Hepatocyte (in vitro differentiated cells): ENCODE measurements at regions not wholly inside any gene's neighbourhood (a gene's known extent, or its start where the extent isn't known, plus 50 kb on each side); places are given as distances from the start of the nearest gene placed in this dataset.

ENCODE experiments used
- DNase-seq: peaks from one replicate; pipeline ENCODE4 v3.0.0-alpha.2; 2016; ENCODE audit warnings: low spot score
- H2AFZ ChIP-seq: fragments of 200-600 bp; sonication (generic); 2 replicates; pipeline ENCODE4 v1.6.0; 2016; ENCODE audit warnings: antibody characterized with exemption, mild to moderate bottlenecking
- H3K27ac ChIP-seq: fragments of 200-600 bp; sonication (generic); 2 replicates; pipeline ENCODE4 v1.5.1; 2016; ENCODE audit warnings: mild to moderate bottlenecking
- H3K27me3 ChIP-seq: fragments of 200-600 bp; sonication (generic); 2 replicates; pipeline ENCODE4 v1.6.1; 2016
- H3K36me3 ChIP-seq: fragments of 200-600 bp; sonication (generic); replicated peaks from 2 replicates; pipeline ENCODE4 v1.5.1; 2016; ENCODE audit warnings: low read depth; ENCODE audit not compliant: insufficient read depth
- H3K4me1 ChIP-seq: fragments of 200-600 bp; sonication (generic); 2 replicates; pipeline ENCODE4 v1.5.1; 2016; ENCODE audit warnings: mild to moderate bottlenecking, moderate library complexity; ENCODE audit not compliant: insufficient read depth
- H3K4me2 ChIP-seq: fragments of 200-600 bp; sonication (generic); 2 replicates; pipeline ENCODE4 v1.6.0; 2016
- H3K4me3 ChIP-seq: fragments of 200-600 bp; sonication (generic); 2 replicates; pipeline ENCODE4 v1.5.1; 2016; ENCODE audit warnings: mild to moderate bottlenecking
- H3K79me2 ChIP-seq: fragments of 200-600 bp; sonication (generic); 2 replicates; pipeline ENCODE4 v1.6.0; 2017; ENCODE audit warnings: mild to moderate bottlenecking
- H3K9me2 ChIP-seq: fragments of 200-600 bp; sonication (generic); replicated peaks from 2 replicates; pipeline ENCODE4 v1.6.0; 2017; ENCODE audit warnings: mild to moderate bottlenecking; ENCODE audit not compliant: insufficient read depth
- H3K9me3 ChIP-seq: fragments of 200-600 bp; sonication (generic); 2 replicates; pipeline ENCODE4 v1.5.1; 2016; ENCODE audit warnings: low read depth, mild to moderate bottlenecking
- H4K20me1 ChIP-seq: fragments of 200-600 bp; sonication (generic); 2 replicates; pipeline ENCODE4 v1.6.0; 2016; ENCODE audit warnings: mild to moderate bottlenecking; ENCODE audit not compliant: insufficient read depth, poor library complexity, severe bottlenecking
- EZH2 ChIP-seq: fragments of 200-600 bp; sonication (generic); IDR thresholded peaks from 2 replicates; pipeline ENCODE4 v1.6.1; 2016; ENCODE audit warnings: antibody characterized with exemption, mild to moderate bottlenecking, borderline replicate concordance
- EZH2phosphoT487 ChIP-seq: fragments of 200-600 bp; sonication (generic); IDR thresholded peaks from one replicate; pipeline ENCODE4 v1.6.1; 2018; ENCODE audit warnings: antibody characterized with exemption, mild to moderate bottlenecking, low read depth, moderate library complexity; ENCODE audit not compliant: unreplicated experiment, severe bottlenecking
- WGBS: methylation state at CpG from one replicate; pipeline ENCODE4 v1.1.6; 2016; ENCODE audit warnings: low lambda C conversion rate; ENCODE audit errors: missing lambda C conversion rate; 5-methylcytosine and 5-hydroxymethylcytosine counted together
- TF ChIP-seq, protein P1 (sequence below): fragments of 200-600 bp; sonication (generic); IDR thresholded peaks from 2 replicates; pipeline ENCODE4 v1.5.1; 2016; ENCODE audit warnings: antibody characterized with exemption, mild to moderate bottlenecking; ENCODE audit not compliant: poor library complexity

DNA sequence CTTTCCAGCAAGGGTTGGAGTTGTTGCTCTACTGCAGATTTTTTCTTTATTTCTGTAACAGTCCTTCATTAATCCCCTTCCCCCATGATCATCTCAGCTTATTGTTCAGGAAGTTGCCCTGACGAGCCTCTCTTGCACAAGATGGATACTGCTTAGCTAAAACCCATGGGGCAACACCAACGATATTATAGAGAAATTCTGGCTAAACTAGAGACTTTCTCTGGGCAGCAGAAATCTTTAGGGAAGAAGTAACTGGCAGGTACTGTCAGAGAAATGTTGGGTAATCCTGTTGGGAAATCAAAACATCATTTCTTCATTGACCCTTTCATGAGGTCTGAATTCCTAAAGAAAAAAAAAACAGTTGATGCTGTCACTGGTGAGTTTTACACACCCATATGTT lies 921.3 kb downstream of the NLGN4X start:
- Histone ChIP-seq H3K79me2 (no peaks in the 10 kb centered on the region), H2AFZ (no peak overlapping the region), H3K27ac (no peak overlapping the region), H3K9me3 (no peaks in the 10 kb centered on the region), H3K36me3 (no peaks in the 10 kb centered on the region), H3K9me2 (no peaks in the 10 kb centered on the region), H3K4me2 (no peak overlapping the region), H3K4me1 (no peaks in the 10 kb centered on the region), H4K20me1 (no peaks in the 10 kb centered on the region), H3K27me3 (no peaks in the 10 kb centered on the region), H3K4me3 (no peak overlapping the region)
- TF ChIP-seq EZH2phosphoT487, result no peak
- no peak for TF ChIP-seq EZH2
- TF ChIP-seq, protein P1, sequence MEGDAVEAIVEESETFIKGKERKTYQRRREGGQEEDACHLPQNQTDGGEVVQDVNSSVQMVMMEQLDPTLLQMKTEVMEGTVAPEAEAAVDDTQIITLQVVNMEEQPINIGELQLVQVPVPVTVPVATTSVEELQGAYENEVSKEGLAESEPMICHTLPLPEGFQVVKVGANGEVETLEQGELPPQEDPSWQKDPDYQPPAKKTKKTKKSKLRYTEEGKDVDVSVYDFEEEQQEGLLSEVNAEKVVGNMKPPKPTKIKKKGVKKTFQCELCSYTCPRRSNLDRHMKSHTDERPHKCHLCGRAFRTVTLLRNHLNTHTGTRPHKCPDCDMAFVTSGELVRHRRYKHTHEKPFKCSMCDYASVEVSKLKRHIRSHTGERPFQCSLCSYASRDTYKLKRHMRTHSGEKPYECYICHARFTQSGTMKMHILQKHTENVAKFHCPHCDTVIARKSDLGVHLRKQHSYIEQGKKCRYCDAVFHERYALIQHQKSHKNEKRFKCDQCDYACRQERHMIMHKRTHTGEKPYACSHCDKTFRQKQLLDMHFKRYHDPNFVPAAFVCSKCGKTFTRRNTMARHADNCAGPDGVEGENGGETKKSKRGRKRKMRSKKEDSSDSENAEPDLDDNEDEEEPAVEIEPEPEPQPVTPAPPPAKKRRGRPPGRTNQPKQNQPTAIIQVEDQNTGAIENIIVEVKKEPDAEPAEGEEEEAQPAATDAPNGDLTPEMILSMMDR, result no peak
- DNase-seq, result no peak
- 62% methylated on average over 2 of the region's 2 CpGs for WGBS

- no peak overlapping the region for H3K4me3 ChIP-seq
These were observed 922.0 kb downstream of the NLGN4X start for GRCh38 chrX:5306654-5307121.

DNA sequence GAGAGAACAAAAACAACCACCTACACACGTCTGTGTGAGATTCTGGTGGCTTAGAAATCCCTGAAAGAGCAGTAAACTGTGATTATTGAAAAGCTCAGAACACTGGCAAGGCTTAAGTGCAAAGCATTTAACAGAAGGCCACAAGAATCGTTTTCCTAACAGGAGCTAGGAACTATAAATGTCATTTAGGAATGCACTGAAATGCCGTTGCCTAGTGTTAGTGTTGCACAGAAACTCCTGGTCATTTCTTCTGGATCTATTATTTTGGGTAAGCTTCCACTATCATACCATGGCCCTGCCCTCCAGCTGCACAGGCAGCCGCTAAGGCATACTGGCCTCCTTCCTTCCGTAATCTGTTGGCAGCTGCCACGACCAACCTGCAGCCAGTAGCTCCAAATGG lies 923.2 kb downstream of the NLGN4X start:
- no peaks in the 10 kb centered on the region for H3K27me3 ChIP-seq
- no peaks in the 10 kb centered on the region for H3K79me2 ChIP-seq
- no peak overlapping the region for H3K4me3 ChIP-seq
- H3K4me1 ChIP-seq, result no peaks in the 10 kb centered on the region
- DNase-seq, result no peak
- H3K9me3 ChIP-seq, result no peaks in the 10 kb centered on the region
- TF ChIP-seq, protein P1, result no peak
- TF ChIP-seq EZH2 (no peak), EZH2phosphoT487 (no peak)
- no peaks in the 10 kb centered on the region for H4K20me1 ChIP-seq
- WGBS, result 46% methylated on average over 6 of the region's 6 CpGs
- H2AFZ ChIP-seq, result no peak overlapping the region
- no peak overlapping the region for H3K4me2 ChIP-seq
- no peak overlapping the region for H3K27ac ChIP-seq
- H3K36me3 ChIP-seq, result no peaks in the 10 kb centered on the region
- no peaks in the 10 kb centered on the region for H3K9me2 ChIP-seq

More at GRCh38 chrX:5306654-5307121, 922.0 kb downstream of the NLGN4X start:
- no peak for DNase-seq
- H3K4me2 ChIP-seq, result no peak overlapping the region
- H2AFZ ChIP-seq, result no peak overlapping the region
- H4K20me1 ChIP-seq, result no peaks in the 10 kb centered on the region
- no peak overlapping the region for H3K27ac ChIP-seq
- whole genome bisulfite sequencing, result 87% methylated on average over 7 of the region's 7 CpGs
- TF ChIP-seq, protein P1, result no peak
- TF ChIP-seq EZH2phosphoT487 (no peak), EZH2 (no peak)
- no peaks in the 10 kb centered on the region for H3K4me1 ChIP-seq
- H3K27me3 ChIP-seq, result no peaks in the 10 kb centered on the region
- H3K79me2 ChIP-seq, result no peaks in the 10 kb centered on the region
- no peaks in the 10 kb centered on the region for H3K9me2 ChIP-seq
- no peaks in the 10 kb centered on the region for H3K9me3 ChIP-seq
- no peaks in the 10 kb centered on the region for H3K36me3 ChIP-seq

DNA sequence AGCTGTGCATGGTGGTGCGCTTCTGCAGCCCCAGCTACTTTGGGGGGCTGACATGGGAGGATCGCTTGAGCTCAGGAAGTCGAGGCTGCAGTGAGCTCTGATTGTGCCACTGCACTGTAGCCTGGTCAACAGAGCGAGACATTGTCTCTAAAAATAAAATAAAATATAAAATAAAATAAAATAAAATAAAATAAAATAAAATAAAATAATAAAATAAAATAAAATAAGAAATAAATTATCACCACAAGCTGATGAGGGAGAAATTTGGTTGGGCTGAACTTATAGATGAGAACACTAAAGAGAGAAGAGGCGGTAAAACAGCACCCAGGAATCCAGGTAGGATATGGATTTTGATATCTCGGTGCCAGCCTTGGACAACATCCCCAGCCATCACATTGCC lies 933.7 kb downstream of the NLGN4X start:
- no peaks in the 10 kb centered on the region for H3K9me3 ChIP-seq
- no peak overlapping the region for H3K27ac ChIP-seq
- H4K20me1 ChIP-seq, result no peaks in the 10 kb centered on the region
- H2AFZ ChIP-seq, result no peak overlapping the region
- DNase-seq, result no peak
- no peaks in the 10 kb centered on the region for H3K9me2 ChIP-seq
- H3K79me2 ChIP-seq, result no peaks in the 10 kb centered on the region
- H3K36me3 ChIP-seq, result no peaks in the 10 kb centered on the region
- H3K4me1 ChIP-seq, result no peaks in the 10 kb centered on the region
- H3K4me2 ChIP-seq, result no peak overlapping the region
- no peaks in the 10 kb centered on the region for H3K27me3 ChIP-seq
- no peak overlapping the region for H3K4me3 ChIP-seq
- TF ChIP-seq, protein P1, result no peak
- TF ChIP-seq EZH2phosphoT487 (no peak), EZH2 (no peak)
- 95% methylated on average over 6 of the region's 6 CpGs for WGBS
